Activated CD4-positive, alpha-beta memory T cell treated with anti-CD3 and anti-CD28 coated beads, Interleukin-2, amount 10 ng/mL, durations not matched to agents 7 days and 5 days (primary cell): ENCODE measurements at regions not wholly inside any gene's neighbourhood (a gene's known extent, or its start where the extent isn't known, plus 50 kb on each side); places are given as distances from the start of the nearest gene placed in this dataset.
"Not testable (repeated sequence)": the region's sequence is repeated elsewhere in the genome, so short reads cannot be mapped to it uniquely, and the experiment has no call there.

ENCODE experiments used
- CTCF ChIA-PET: fragments of 350-600 bp; sonication (Branson Sonifier 250); formaldehyde crosslinking; loops from one replicate; lab custom pipeline; 2021; ENCODE audit warnings: antibody characterized with exemption, inconsistent platforms; lab: Charles Lee
- POLR2A ChIA-PET: fragments of 350-600 bp; sonication (Branson Sonifier 250); formaldehyde crosslinking; loops from one replicate; lab custom pipeline; 2021; ENCODE audit warnings: antibody characterized with exemption; lab: Charles Lee
- DNase-seq: peaks from one replicate; pipeline ENCODE4 v3.0.0-alpha.2; 2020
- H3K27ac Mint-ChIP-seq: one replicate; pipeline ENCODE4 v1.8.0; 2021; ENCODE audit warnings: mild to moderate bottlenecking, mixed read lengths
- H3K27me3 Mint-ChIP-seq: one replicate; pipeline ENCODE4 v1.8.0; 2021; ENCODE audit warnings: mixed read lengths
- H3K36me3 Mint-ChIP-seq: one replicate; pipeline ENCODE4 v1.8.0; 2021; ENCODE audit warnings: low read depth, mixed read lengths
- H3K4me1 Mint-ChIP-seq: one replicate; pipeline ENCODE4 v1.8.0; 2021; ENCODE audit warnings: mixed read lengths
- H3K4me3 Mint-ChIP-seq: one replicate; pipeline ENCODE4 v1.8.0; 2021; ENCODE audit warnings: mild to moderate bottlenecking, mixed read lengths
- H3K9me3 Mint-ChIP-seq: one replicate; pipeline ENCODE4 v1.8.0; 2021; ENCODE audit warnings: mixed read lengths

DNA sequence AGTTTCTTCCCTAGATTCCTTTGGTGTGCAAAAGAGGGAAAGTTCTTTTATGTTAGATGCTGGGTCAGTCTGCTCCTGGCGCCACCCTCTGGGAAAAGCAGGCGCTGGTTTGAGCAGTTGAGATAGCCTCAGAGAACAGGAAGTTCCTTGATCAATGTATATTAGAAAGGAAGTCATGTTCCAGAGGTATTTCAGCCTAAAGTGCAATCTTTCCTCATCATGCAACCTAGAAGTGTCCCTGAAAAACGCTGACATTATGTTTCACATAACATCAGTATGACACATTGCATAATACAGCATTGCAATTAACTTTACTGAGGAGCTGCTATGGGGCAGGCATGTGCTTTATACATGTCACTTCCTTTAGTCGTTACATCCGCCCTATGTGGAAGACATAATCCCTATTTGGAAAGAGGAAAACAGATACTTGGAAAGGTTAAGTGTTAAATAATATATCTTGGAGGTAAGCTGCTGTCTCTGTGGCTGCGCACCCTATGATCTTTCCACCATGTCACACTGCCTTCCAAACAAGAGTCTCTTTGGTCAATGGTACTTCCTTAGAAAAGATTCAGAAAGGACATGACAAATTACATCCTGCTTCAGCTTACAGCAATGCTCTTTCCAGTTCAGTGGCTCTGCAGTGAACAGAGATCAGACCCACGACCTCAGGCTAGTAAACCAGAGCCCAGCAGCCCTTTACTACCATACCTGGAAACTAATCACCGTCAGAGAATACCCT is 369.7 kb downstream of the RAD51AP2 start:
- Mint-ChIP-seq H3K4me3 (no peak overlapping the region), H3K27me3 (no peaks in the 10 kb centered on the region), H3K4me1 (no peaks in the 10 kb centered on the region), H3K27ac (no peak overlapping the region), H3K36me3 (no peaks in the 10 kb centered on the region), H3K9me3 (no peaks in the 10 kb centered on the region)
- no peak for DNase-seq
- POLR2A ChIA-PET: no interaction called here
- CTCF ChIA-PET: interaction anchor here (0.5 kb wide), 1 partner anchor 523 kb away, joined by 3 read pairs; no protein-coding TSS in a partner anchor

DNA sequence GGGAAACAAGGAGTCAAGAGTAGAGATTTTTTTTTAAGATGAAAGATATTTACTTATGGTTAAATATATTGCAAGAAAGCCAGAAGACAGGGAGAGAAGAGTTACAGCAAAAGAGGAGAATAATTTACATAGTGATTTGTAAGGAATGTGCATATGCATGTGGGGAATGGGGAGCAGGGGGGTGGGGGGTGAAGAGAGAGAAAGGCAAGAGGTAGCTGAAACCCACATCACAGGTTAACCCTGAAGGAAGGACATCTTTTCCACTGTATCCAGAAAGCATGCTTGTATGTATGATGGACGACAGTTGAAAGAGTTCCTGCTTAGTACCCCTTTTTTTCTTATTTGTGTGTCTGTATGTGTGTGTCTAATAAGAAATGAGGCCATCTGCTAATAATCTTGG is 371.9 kb downstream of the RAD51AP2 start:
- H3K27me3 Mint-ChIP-seq: no peaks in the 10 kb centered on the region
- no peak for DNase-seq
- no peak overlapping the region for H3K27ac Mint-ChIP-seq
- ChIA-PET POLR2A (no interaction called here), CTCF (no interaction called here)
- no peak overlapping the region for H3K4me3 Mint-ChIP-seq
- no peaks in the 10 kb centered on the region for H3K4me1 Mint-ChIP-seq
- H3K9me3 Mint-ChIP-seq: no peaks in the 10 kb centered on the region
- H3K36me3 Mint-ChIP-seq: no peaks in the 10 kb centered on the region

DNA sequence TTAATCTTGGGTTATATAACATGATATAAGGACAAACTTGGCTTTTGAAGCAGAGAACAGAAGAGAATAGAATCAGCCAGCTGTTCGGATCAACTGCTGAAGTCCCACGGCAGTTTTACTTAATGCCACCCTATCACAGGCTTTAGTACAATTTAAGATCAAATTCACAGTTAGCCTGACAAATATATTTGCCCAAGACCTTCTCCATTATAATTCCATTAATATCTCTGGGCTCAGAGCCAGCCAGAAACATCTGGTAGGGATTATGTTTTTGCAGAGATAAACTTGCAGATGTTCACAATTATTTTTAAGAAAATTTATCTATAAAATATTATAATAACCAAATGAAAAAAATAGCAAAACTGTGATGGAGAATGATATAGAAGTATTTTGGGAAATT is 381.4 kb downstream of the RAD51AP2 start:
- POLR2A ChIA-PET: no interaction called here
- CTCF ChIA-PET: no interaction called here
- DNase-seq: no peak
- no peak overlapping the region for H3K4me3 Mint-ChIP-seq
- H3K9me3 Mint-ChIP-seq: peaks cover 8% of the 10 kb centered on the region
- H3K4me1 Mint-ChIP-seq: no peaks in the 10 kb centered on the region
- no peak overlapping the region for H3K27ac Mint-ChIP-seq
- no peaks in the 10 kb centered on the region for H3K36me3 Mint-ChIP-seq
- H3K27me3 Mint-ChIP-seq: no peaks in the 10 kb centered on the region

DNA sequence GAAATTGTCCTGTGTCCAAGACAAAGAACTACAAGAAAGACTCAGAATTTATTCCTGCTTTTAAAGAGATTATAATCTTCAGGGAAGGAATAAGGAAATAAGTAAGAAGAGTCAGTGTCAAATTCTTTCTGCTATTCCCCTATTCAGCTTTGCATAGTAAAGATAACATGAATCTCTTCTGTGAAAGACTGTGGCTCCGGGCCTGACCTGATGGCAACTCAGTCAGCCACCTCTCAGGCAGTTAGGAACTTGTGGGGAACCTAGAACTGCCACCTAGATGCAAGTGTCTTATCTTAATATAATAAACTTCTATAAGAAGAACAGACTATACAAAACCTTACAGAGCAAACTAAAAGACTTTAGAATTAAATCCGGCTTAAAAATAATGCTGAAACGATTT is 382.0 kb downstream of the RAD51AP2 start:
- Mint-ChIP-seq H3K27ac (no peak overlapping the region), H3K4me3 (no peak overlapping the region), H3K4me1 (no peaks in the 10 kb centered on the region), H3K9me3 (peaks cover 8% of the 10 kb centered on the region), H3K27me3 (no peaks in the 10 kb centered on the region), H3K36me3 (no peaks in the 10 kb centered on the region)
- POLR2A ChIA-PET: no interaction called here
- no peak for DNase-seq
- CTCF ChIA-PET: no interaction called here

DNA sequence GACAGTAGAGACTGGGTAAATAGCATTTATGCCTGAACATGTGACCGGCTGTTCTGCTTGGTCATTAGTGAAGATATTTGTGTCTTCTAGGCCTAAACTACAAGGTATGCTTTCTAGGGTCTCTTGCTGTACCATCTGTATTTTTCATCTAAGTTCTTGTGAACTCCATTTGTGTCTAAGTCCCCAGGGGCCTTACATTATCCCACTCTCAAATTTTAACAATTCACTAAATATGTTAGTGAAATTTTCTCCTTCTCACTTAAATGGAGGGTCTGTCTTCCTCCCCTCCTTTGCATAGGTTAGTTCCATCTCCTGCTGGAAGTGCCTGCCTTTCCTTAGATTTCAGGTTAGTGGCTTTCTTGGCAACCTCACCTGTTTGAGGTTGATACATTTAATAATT is 382.6 kb downstream of the RAD51AP2 start:
- Mint-ChIP-seq H3K27ac (no peak overlapping the region), H3K4me1 (no peaks in the 10 kb centered on the region), H3K27me3 (no peaks in the 10 kb centered on the region), H3K36me3 (no peaks in the 10 kb centered on the region), H3K4me3 (no peak overlapping the region), H3K9me3 (peaks cover 8% of the 10 kb centered on the region)
- ChIA-PET CTCF (no interaction called here), POLR2A (no interaction called here)
- DNase-seq: no peak

DNA sequence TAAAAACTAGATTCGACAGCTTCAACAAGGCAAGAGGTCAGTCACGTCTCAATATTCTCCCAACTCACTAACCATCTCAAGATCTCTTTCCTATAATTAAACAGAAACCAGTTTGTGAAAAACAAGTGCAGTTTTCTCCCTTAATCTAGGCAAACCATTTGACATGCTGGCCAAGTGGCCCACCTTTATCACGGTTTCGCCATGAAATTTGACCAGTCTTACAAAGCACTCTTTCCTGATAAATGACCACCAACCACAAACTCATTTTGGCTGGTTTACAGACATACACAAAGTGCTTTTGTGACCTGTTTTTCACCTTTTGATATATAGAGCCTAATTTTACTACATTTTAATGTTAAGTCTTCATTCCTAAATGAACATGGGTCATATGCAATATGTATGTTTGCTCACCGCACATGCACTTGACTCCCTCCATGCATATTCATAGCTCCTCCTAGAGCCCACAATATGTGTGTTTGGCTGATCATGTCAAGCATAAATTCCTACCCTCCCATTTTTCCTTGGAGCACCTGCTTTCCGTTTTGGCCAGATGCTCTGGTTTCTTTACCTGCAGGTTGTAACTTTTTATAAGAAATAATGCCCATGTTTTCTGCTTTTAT is 385.1 kb downstream of the RAD51AP2 start:
- ChIA-PET CTCF (no interaction called here), POLR2A (no interaction called here)

DNA sequence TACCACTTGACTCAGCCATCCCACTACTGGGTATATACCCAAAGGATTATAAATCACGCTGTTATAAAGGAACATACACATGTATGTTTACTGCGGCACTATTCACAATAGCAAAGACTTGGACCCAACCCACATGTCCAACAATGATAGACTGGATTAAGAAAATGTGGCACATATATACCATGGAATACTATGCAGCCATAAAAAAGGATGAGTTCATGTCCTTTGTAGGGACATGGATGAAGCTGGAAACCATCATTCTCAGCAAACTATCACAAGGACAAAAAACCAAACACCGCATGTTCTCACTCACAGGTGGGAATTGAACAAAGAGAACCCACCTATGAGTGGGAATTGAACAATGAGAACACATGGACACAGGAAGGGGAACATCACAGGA is 387.6 kb downstream of the RAD51AP2 start:
- not testable (repeated sequence) for H3K4me1 Mint-ChIP-seq

More for the DNA sequence above, 385.1 kb downstream of the RAD51AP2 start:
- no peaks in the 10 kb centered on the region for H3K36me3 Mint-ChIP-seq
- no peaks in the 10 kb centered on the region for H3K27me3 Mint-ChIP-seq
- H3K9me3 Mint-ChIP-seq: peaks cover 8% of the 10 kb centered on the region
- no peak overlapping the region for H3K27ac Mint-ChIP-seq
- H3K4me3 Mint-ChIP-seq: no peak overlapping the region
- DNase-seq: no peak
- H3K4me1 Mint-ChIP-seq: no peaks in the 10 kb centered on the region

DNA sequence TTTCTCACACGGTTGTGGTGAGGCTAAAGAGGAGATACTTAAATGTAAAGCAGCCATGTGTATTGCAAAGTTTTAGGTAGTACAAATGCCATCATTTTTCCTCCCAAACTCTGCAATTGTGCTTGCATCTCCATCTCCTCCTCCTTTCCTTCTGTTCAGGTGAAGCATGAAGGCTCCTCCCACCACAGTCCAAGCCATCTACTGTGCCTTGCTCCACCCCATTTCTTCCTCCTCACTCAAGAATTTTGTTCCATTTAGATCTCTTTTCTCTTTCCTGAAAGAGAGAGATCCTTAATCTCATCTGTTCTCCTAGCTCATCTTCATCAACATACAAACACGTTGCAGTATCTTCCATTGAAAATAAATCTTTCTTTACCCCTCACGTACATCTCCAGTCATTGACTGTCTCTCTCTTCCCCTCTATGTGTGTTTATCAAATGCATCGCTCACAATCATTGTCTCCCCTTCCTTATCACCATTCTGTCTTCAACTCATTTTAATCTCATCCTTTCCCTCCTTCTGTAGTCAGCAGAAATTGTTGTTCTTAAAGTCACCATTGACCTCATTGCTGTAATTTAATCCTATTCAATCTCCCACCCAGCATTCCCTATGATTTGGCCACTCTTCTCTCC is 392.1 kb downstream of the RAD51AP2 start:
- H3K27me3 Mint-ChIP-seq: no peaks in the 10 kb centered on the region
- H3K4me1 Mint-ChIP-seq: no peaks in the 10 kb centered on the region
- ChIA-PET CTCF (no interaction called here), POLR2A (no interaction called here)
- no peaks in the 10 kb centered on the region for H3K9me3 Mint-ChIP-seq
- no peak overlapping the region for H3K4me3 Mint-ChIP-seq
- DNase-seq: no peak
- no peak overlapping the region for H3K27ac Mint-ChIP-seq
- H3K36me3 Mint-ChIP-seq: no peaks in the 10 kb centered on the region

More for the DNA sequence above, 387.6 kb downstream of the RAD51AP2 start:
- H3K36me3 Mint-ChIP-seq, POLR2A ChIA-PET, DNase-seq, H3K4me3 Mint-ChIP-seq, H3K27ac Mint-ChIP-seq, CTCF ChIA-PET, H3K27me3 Mint-ChIP-seq, H3K9me3 Mint-ChIP-seq: not testable (repeated sequence)

DNA sequence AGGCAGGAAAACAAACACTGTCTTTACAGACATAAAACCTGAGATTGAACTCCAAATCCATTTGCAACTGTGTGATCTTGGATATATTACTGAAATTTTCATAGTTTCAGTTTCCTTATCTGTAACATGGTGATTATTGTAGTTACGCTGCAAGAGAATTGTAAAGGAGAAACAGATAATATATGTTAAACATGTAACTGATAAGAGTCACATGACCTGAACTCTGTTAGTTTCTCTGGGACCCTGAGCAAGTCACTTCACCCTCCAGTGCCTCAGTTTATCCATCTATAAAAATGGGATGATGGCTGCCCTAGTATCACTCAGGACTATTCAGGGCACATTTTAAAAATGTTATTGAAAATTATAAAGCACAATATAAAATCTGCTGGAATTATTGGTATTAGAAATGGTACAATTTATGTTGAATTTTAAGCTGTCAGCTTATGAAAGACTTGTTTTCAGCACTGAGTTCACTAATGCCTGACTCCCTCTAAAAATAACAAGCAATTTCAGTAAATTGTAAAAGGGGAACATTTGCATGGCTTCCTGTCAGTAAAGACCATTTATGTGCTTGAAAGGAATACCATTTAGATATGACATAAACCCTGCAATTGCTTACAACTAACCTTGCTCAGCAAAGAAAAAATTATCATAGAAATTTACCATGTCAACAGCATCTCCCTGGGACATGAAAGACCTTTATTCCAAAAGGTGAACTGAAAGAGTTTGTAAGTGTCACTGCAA is 393.5 kb downstream of the RAD51AP2 start:
- Mint-ChIP-seq H3K27me3 (no peaks in the 10 kb centered on the region), H3K4me1 (no peaks in the 10 kb centered on the region), H3K36me3 (no peaks in the 10 kb centered on the region), H3K9me3 (no peaks in the 10 kb centered on the region), H3K27ac (no peak overlapping the region), H3K4me3 (no peak overlapping the region)
- DNase-seq: no peak
- ChIA-PET POLR2A (no interaction called here), CTCF (no interaction called here)

DNA sequence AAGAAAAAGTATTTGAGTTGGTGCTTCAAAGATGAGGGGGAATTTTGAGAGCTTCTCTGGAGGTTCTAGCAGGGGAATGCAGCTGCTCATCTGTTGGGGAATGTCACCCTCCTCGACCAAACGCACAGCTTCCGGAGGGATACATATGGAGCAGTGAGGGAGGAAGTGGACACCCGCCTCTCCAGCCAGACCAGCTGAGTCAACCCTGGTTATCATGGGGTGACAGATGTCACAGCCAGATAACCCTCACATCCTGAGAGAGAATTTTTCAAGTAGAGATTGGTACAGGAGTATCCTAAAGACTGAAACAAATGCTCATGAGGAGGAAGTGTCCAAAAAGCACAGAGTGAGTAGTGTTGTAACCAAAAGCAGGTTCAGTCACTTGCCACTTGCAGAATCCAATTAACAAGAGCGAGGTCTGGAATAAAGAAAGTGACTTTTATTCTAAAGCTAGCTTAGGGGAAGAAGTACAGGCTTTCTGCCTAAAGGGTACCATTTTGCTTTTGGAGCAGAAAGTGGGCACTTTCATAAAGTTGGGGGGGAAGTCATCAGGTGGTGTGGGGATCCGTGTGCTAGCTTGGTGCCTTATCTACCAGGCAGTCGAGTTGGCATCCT is 395.2 kb downstream of the RAD51AP2 start:
- DNase-seq: no peak
- H3K36me3 Mint-ChIP-seq: no peaks in the 10 kb centered on the region
- H3K27me3 Mint-ChIP-seq: no peaks in the 10 kb centered on the region
- ChIA-PET CTCF (no interaction called here), POLR2A (no interaction called here)
- H3K4me3 Mint-ChIP-seq: no peak overlapping the region
- H3K4me1 Mint-ChIP-seq: no peaks in the 10 kb centered on the region
- H3K27ac Mint-ChIP-seq: no peak overlapping the region
- H3K9me3 Mint-ChIP-seq: no peaks in the 10 kb centered on the region

DNA sequence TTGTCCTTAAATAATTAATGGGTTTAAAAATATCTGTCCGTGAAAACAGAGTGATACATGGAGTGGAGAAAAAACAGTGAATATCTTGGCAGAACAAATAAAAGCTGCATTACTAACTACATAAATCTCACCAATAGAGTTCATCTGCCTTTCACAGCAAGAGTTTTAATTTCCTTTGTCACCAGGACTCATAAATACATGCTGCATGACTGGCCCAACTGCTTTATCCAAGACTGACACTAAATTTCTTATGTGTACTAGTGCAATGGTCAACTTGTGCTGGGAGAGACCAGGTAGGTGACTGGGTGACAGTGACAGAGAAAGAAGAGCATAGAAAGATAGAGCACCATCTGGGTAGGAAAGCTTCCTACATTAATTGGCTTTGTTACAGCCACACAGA is 402.8 kb downstream of the RAD51AP2 start:
- H3K27me3 Mint-ChIP-seq: no peaks in the 10 kb centered on the region
- ChIA-PET CTCF (no interaction called here), POLR2A (interaction anchor here (0.6 kb wide), 1 partner anchor 27 kb away, joined by 3 read pairs; no protein-coding TSS in a partner anchor)
- H3K9me3 Mint-ChIP-seq: no peaks in the 10 kb centered on the region
- no peak overlapping the region for H3K4me3 Mint-ChIP-seq
- no peak for DNase-seq
- H3K36me3 Mint-ChIP-seq: no peaks in the 10 kb centered on the region
- H3K4me1 Mint-ChIP-seq: no peaks in the 10 kb centered on the region
- H3K27ac Mint-ChIP-seq: no peak overlapping the region

DNA sequence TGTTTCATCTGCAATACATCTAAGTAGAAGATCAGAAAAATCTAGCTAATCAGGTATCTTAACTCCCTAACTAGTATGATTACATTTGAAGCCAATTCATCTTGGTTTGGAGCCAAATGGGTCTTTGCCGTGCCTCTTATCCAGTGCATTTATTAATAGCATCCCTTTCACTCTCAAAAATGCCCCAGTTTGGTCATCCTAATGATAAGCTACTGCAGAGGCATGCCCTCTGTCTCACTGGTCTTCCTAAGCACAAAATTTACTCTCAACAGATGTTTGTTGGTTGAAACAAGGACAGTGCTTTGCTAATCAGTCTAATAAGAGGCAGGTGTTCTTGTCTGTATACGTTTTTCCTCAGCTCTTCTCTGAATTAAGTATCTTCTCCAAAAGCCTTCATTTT is 403.2 kb downstream of the RAD51AP2 start:
- ChIA-PET POLR2A (interaction anchor here (0.6 kb wide), 1 partner anchor 28 kb away, joined by 3 read pairs; no protein-coding TSS in a partner anchor), CTCF (no interaction called here)
- Mint-ChIP-seq H3K36me3 (no peaks in the 10 kb centered on the region), H3K4me3 (no peak overlapping the region), H3K27me3 (no peaks in the 10 kb centered on the region), H3K4me1 (no peaks in the 10 kb centered on the region), H3K27ac (no peak overlapping the region), H3K9me3 (no peaks in the 10 kb centered on the region)
- DNase-seq: no peak

DNA sequence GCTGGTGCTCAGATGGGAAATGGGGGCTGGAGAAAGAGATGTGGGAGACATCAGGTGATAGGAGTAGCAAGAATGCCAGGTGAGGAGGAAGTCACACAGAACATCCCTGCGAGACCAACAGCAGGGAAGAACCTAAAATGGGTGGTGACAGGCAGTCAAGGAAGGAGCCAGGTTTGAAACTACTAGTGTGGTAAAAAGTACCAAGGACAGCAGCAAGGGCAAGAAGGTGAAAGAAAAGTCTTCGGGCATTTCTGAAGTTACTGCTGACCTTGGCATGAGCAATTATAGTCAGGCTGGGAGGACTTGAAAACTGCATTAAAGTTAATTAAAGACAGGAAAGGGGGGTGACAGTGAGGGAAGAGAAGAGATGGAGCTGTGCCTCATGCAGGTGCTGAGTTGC is 410.4 kb downstream of the RAD51AP2 start:
- peaks cover 6% of the 10 kb centered on the region for H3K9me3 Mint-ChIP-seq
- H3K27me3 Mint-ChIP-seq: no peaks in the 10 kb centered on the region
- POLR2A ChIA-PET: no interaction called here
- no peaks in the 10 kb centered on the region for H3K4me1 Mint-ChIP-seq
- no peaks in the 10 kb centered on the region for H3K36me3 Mint-ChIP-seq
- CTCF ChIA-PET: no interaction called here
- no peak overlapping the region for H3K4me3 Mint-ChIP-seq
- DNase-seq: no peak
- H3K27ac Mint-ChIP-seq: no peak overlapping the region
